Astrocyte (in vitro differentiated cells and primary cell): ENCODE measurements at regions not wholly inside any gene's neighbourhood (a gene's known extent, or its start where the extent isn't known, plus 50 kb on each side); places are given as distances from the start of the nearest gene placed in this dataset.

Experiments used
- EZH2 ChIP-seq: IDR thresholded peaks from 2 replicates; pipeline ENCODE4 v1.6.1; 2012; ENCODE audit warnings: mild to moderate bottlenecking, low read length, inconsistent platforms; ENCODE audit not compliant: insufficient read depth
- TF ChIP-seq, protein P1 (sequence below): IDR thresholded peaks from 2 replicates; pipeline ENCODE4 v1.5.1; 2011; ENCODE audit warnings: low read depth, mild to moderate bottlenecking, inconsistent platforms, low read length, moderate library complexity; ENCODE audit not compliant: insufficient read depth

GRCh38 chr14:51498411-51499227 is 153.1 kb upstream of the FRMD6 start:
- TF ChIP-seq, protein P1, sequence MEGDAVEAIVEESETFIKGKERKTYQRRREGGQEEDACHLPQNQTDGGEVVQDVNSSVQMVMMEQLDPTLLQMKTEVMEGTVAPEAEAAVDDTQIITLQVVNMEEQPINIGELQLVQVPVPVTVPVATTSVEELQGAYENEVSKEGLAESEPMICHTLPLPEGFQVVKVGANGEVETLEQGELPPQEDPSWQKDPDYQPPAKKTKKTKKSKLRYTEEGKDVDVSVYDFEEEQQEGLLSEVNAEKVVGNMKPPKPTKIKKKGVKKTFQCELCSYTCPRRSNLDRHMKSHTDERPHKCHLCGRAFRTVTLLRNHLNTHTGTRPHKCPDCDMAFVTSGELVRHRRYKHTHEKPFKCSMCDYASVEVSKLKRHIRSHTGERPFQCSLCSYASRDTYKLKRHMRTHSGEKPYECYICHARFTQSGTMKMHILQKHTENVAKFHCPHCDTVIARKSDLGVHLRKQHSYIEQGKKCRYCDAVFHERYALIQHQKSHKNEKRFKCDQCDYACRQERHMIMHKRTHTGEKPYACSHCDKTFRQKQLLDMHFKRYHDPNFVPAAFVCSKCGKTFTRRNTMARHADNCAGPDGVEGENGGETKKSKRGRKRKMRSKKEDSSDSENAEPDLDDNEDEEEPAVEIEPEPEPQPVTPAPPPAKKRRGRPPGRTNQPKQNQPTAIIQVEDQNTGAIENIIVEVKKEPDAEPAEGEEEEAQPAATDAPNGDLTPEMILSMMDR: no peak
- no peak for TF ChIP-seq EZH2
